ENCODE measurements at regions not wholly inside any gene's neighbourhood (a gene's known extent, or its start where the extent isn't known, plus 50 kb on each side); places are given as distances from the start of the nearest gene placed in this dataset.

DNA sequence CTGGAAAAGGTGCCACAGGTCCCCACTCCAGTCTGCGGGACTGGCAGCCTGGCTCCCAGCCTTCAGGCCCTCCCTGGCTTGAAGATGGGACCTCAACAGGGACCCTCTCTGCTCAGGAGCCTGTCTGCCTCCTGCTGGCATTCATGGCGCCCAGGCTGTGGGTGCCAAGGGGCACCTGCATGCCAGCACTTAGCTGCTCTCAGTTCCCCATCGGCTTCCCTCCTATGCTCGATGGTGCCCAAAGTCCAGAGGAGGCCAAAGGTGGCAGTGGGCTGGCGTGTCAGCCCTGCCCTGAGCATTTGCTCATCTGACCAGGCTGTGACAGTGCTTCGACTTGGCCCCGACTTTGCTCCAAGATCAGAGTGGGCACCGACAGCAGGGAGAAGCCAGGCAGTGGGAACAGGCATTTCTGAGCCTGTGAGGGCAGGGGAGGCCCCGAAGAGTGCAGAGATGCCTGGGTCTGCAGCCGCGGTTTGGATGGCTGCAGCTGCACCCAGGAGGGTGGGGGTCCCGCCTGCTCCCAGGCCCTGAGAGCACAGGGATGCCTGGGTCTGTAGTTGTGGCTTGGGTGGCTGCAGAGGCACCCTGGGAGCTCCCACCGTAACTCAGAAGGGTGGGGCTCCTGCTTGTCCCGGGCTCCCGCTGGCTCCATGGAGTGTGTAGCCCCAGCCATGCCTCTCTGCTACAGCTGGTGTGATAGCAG is 463.6 kb downstream of the TBC1D22A start:
- no peaks in the 10 kb centered on the region for H3F3A ChIP-seq (ENCODE audit: control insufficient read depth, insufficient read depth)
- no peak overlapping the region for H3K4me2 ChIP-seq (ENCODE audit: low read length)
- H4K20me1 ChIP-seq (ENCODE audit: control insufficient read depth, insufficient read depth, low read depth, low read length) = no peaks in the 10 kb centered on the region
- no peaks in the 10 kb centered on the region for H3K27me3 ChIP-seq (ENCODE audit: control insufficient read depth, low read length)
- no peaks in the 10 kb centered on the region for H3K79me2 ChIP-seq (ENCODE audit: control insufficient read depth, low read length)
- H3K36me3 ChIP-seq (ENCODE audit: control insufficient read depth, low read length) = no peaks in the 10 kb centered on the region
- no peaks in the 10 kb centered on the region for H3K9me2 ChIP-seq (replicated peaks; ENCODE audit: control insufficient read depth, low read length)
- H3K4me1 ChIP-seq (ENCODE audit: control insufficient read depth, low read length) = no peaks in the 10 kb centered on the region
- H3K4me3 ChIP-seq (ENCODE audit: low read length) = no peak overlapping the region
- TF ChIP-seq, protein P1, sequence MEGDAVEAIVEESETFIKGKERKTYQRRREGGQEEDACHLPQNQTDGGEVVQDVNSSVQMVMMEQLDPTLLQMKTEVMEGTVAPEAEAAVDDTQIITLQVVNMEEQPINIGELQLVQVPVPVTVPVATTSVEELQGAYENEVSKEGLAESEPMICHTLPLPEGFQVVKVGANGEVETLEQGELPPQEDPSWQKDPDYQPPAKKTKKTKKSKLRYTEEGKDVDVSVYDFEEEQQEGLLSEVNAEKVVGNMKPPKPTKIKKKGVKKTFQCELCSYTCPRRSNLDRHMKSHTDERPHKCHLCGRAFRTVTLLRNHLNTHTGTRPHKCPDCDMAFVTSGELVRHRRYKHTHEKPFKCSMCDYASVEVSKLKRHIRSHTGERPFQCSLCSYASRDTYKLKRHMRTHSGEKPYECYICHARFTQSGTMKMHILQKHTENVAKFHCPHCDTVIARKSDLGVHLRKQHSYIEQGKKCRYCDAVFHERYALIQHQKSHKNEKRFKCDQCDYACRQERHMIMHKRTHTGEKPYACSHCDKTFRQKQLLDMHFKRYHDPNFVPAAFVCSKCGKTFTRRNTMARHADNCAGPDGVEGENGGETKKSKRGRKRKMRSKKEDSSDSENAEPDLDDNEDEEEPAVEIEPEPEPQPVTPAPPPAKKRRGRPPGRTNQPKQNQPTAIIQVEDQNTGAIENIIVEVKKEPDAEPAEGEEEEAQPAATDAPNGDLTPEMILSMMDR (IDR thresholded peaks at IDR 0.05; ENCODE audit: low read depth, low read length, poor library complexity, severe bottlenecking) = no peak
- TF ChIP-seq EZH2phosphoT487 (IDR thresholded peaks at IDR 0.05; ENCODE audit: borderline replicate concordance, low read length) = no peak
- H3K9me3 ChIP-seq (ENCODE audit: control insufficient read depth, insufficient read depth, low read length) = peaks cover under 1% of the 10 kb centered on the region; the same call in 1 of the 2 replicates
- H3K27ac ChIP-seq (ENCODE audit: low read depth, low read length) = no peak overlapping the region

DNA sequence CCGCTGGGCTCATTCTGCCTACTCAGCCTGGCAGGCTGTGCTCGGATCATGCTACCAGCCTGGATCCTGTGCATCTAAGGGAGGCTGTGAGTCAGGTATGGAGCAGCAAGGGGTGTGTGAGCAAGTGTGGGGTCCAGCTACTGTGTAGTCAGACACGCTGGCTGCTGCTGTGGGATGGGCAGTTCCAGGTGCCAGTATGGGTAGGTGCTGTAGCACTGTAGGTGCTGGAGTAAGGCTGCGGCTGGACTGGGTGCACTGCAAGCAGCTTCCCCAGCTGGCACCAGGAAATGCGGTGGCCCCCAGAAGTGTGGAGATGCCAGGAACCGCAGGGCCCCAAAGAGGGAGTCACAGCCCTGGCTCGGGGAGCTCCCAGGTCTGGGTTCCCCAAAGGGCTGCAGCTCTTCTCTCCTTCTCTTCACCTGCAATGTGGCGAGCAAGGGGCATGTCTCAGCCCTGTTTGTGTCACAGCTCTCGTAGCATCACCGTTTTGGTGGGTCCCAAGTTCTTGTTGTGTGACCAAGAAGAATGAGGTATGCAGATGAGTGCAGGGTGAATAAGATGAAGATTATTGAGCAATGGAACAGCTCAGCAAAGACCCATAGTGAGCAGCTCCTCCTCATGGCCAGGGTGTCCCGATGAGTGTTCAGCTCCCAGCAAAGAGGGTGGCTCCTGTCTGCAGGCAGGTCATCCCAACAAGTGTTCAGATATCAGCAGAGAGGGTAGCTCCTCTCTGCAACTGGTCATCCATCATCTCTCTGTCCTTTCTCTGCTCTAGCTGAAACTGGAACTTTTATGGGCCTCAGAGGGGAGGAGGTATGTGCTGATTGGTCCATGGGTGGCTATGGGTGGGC is 462.9 kb downstream of the TBC1D22A start:
- no peaks in the 10 kb centered on the region for H3K79me2 ChIP-seq (ENCODE audit: control insufficient read depth, low read length)
- H3K4me1 ChIP-seq (ENCODE audit: control insufficient read depth, low read length) = no peaks in the 10 kb centered on the region
- peaks cover 9% of the 10 kb centered on the region; the same call in 1 of the 2 replicates for H3K9me3 ChIP-seq (ENCODE audit: control insufficient read depth, insufficient read depth, low read length)
- TF ChIP-seq, protein P1 (IDR thresholded peaks at IDR 0.05; ENCODE audit: low read depth, low read length, poor library complexity, severe bottlenecking) = no peak
- H3K4me3 ChIP-seq (ENCODE audit: low read length) = no peak overlapping the region
- H3K36me3 ChIP-seq (ENCODE audit: control insufficient read depth, low read length) = no peaks in the 10 kb centered on the region
- no peak overlapping the region for H3K4me2 ChIP-seq (ENCODE audit: low read length)
- no peak overlapping the region for H3K27ac ChIP-seq (ENCODE audit: low read depth, low read length)
- H4K20me1 ChIP-seq (ENCODE audit: control insufficient read depth, insufficient read depth, low read depth, low read length) = no peaks in the 10 kb centered on the region
- no peaks in the 10 kb centered on the region for H3K9me2 ChIP-seq (replicated peaks; ENCODE audit: control insufficient read depth, low read length)
- H3F3A ChIP-seq (ENCODE audit: control insufficient read depth, insufficient read depth) = no peaks in the 10 kb centered on the region
- H3K27me3 ChIP-seq (ENCODE audit: control insufficient read depth, low read length) = no peaks in the 10 kb centered on the region
